ENCODE measurements at regions not wholly inside any gene's neighbourhood (a gene's known extent, or its start where the extent isn't known, plus 50 kb on each side); places are given as distances from the start of the nearest gene placed in this dataset.

DNA sequence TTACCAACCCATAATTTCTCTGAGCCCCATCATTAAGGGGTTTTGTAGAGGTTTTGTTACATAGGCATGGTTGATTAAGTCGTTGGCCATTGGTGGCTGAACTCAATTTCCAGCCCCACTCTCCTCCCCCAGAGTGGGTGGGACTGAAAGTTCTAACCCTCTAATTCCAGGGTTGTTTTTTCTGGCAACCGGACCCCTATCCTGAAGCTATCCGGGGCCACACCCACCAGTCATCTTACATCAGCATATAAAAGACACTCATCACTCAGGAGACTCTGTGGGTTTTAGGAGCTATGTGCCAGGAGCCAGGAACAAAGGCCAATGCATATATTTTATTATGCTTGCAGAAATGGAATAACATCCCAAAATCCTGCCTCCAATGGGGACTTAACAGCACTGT lies 186.0 kb downstream of the NXNL2 start:
- H4K20me1 ChIP-seq (ENCODE audit: control insufficient read depth, insufficient read depth, low read length, poor library complexity, severe bottlenecking), result no peaks in the 10 kb centered on the region
- H3K4me3 Mint-ChIP-seq, result no peak overlapping the region
- no peak overlapping the region for H3K27ac Mint-ChIP-seq
- H2AFZ ChIP-seq (ENCODE audit: insufficient read depth, low read depth, low read length, poor library complexity, severe bottlenecking), result no peak overlapping the region
- no peaks in the 10 kb centered on the region for H3K9me3 ChIP-seq (ENCODE audit: control extremely low read depth in 1 of 3, control insufficient read depth in 2 of 3, insufficient read depth in 1 of 3, low read length in 2 of 3)
- no CpG with 5 or more reads among the region's 3 CpGs for WGBS (ENCODE audit: insufficient coverage)
- intact Hi-C loops (cut with micrococcal nuclease), result no loop called here
- H3K4me2 ChIP-seq (replicated peaks; ENCODE audit: low read depth, low read length, poor library complexity, severe bottlenecking), result no peak overlapping the region
- peaks cover 4% of the 10 kb centered on the region for H3K27me3 Mint-ChIP-seq
- peaks cover 0 to 4% (median 2%) of the 10 kb centered on the region in 4 experiments for H3K27me3 ChIP-seq (replicated peaks in 1 of 4; ENCODE audit: control extremely low read depth in 1 of 4, control insufficient read depth in 3 of 4, insufficient read depth in 4 of 4, low read length in 3 of 4)
- H3K4me1 Mint-ChIP-seq, result no peaks in the 10 kb centered on the region
- POLR2A ChIA-PET, result no interaction called here
- H3K36me3 ChIP-seq (replicated peaks in 1 of 2; ENCODE audit: control extremely low read depth in 1 of 2, control insufficient read depth in 1 of 2, extremely low read depth in 1 of 2, insufficient read depth in 2 of 2, low read length in 1 of 2), result no peaks in the 10 kb centered on the region
- no peak overlapping the region for H3K27ac ChIP-seq (ENCODE audit: low read length in 2 of 2)
- no peaks in the 10 kb centered on the region for H3K79me2 ChIP-seq (ENCODE audit: control insufficient read depth, insufficient read depth, low read length)
- H3K9ac ChIP-seq (ENCODE audit: low read length), result no peak overlapping the region
- no peaks in the 10 kb centered on the region for H3K9me3 Mint-ChIP-seq (ENCODE audit: insufficient read depth)
- CTCF ChIA-PET, result no interaction called here
- no peaks in the 10 kb centered on the region for H3K4me1 ChIP-seq (ENCODE audit: control insufficient read depth in 2 of 2, insufficient read depth in 2 of 2, low read length in 2 of 2)
- H3K4me3 ChIP-seq (ENCODE audit: control extremely low read depth in 1 of 5, extremely low read depth in 1 of 5, insufficient read depth in 1 of 5, low read depth in 2 of 5, low read length in 4 of 5), result no peak overlapping the region
- ATAC-seq (ENCODE audit: low read depth) (no peak), DNase-seq (no peak)
- TF ChIP-seq EZH2 (IDR thresholded peaks at IDR 0.05; ENCODE audit: borderline replicate concordance, insufficient read depth, low read depth, low read length, poor library complexity, severe bottlenecking) (no peak), CTCF (IDR thresholded peaks at IDR 0.05) (no peak)

GRCh38 chr9:88721495-88722279 lies 186.7 kb downstream of the NXNL2 start:
- H3K4me1 Mint-ChIP-seq, result no peaks in the 10 kb centered on the region
- intact Hi-C loops (cut with micrococcal nuclease), result loop anchor here (2.0 kb wide), 1 partner anchor 279 kb away; no protein-coding TSS in a partner anchor

More at GRCh38 chr9:88721495-88722279, 186.7 kb downstream of the NXNL2 start:
- Mint-ChIP-seq H3K27me3 (peaks cover 4% of the 10 kb centered on the region), H3K4me3 (no peak overlapping the region), H3K27ac (no peak overlapping the region), H3K9me3 (ENCODE audit: insufficient read depth) (no peaks in the 10 kb centered on the region)
- ATAC-seq (ENCODE audit: low read depth) (no peak), DNase-seq (no peak)
- TF ChIP-seq CTCF (IDR thresholded peaks at IDR 0.05) (no peak), EZH2 (IDR thresholded peaks at IDR 0.05; ENCODE audit: borderline replicate concordance, insufficient read depth, low read depth, low read length, poor library complexity, severe bottlenecking) (no peak)
- ChIA-PET POLR2A (no interaction called here), CTCF (no interaction called here)
- Histone ChIP-seq H2AFZ (ENCODE audit: insufficient read depth, low read depth, low read length, poor library complexity, severe bottlenecking) (no peak overlapping the region), H3K4me2 (replicated peaks; ENCODE audit: low read depth, low read length, poor library complexity, severe bottlenecking) (no peak overlapping the region), H3K27ac (ENCODE audit: low read length in 2 of 2) (no peak overlapping the region), H3K9ac (ENCODE audit: low read length) (no peak overlapping the region), H4K20me1 (ENCODE audit: control insufficient read depth, insufficient read depth, low read length, poor library complexity, severe bottlenecking) (no peaks in the 10 kb centered on the region), H3K79me2 (ENCODE audit: control insufficient read depth, insufficient read depth, low read length) (no peaks in the 10 kb centered on the region), H3K27me3 (replicated peaks in 1 of 4; ENCODE audit: control extremely low read depth in 1 of 4, control insufficient read depth in 3 of 4, insufficient read depth in 4 of 4, low read length in 3 of 4) (peaks cover 0 to 4% (median 1%) of the 10 kb centered on the region in 4 experiments), H3K4me1 (ENCODE audit: control insufficient read depth in 2 of 2, insufficient read depth in 2 of 2, low read length in 2 of 2) (no peaks in the 10 kb centered on the region), H3K36me3 (replicated peaks in 1 of 2; ENCODE audit: control extremely low read depth in 1 of 2, control insufficient read depth in 1 of 2, extremely low read depth in 1 of 2, insufficient read depth in 2 of 2, low read length in 1 of 2) (no peaks in the 10 kb centered on the region), H3K4me3 (ENCODE audit: control extremely low read depth in 1 of 5, extremely low read depth in 1 of 5, insufficient read depth in 1 of 5, low read depth in 2 of 5, low read length in 4 of 5) (no peak overlapping the region), H3K9me3 (ENCODE audit: control extremely low read depth in 1 of 3, control insufficient read depth in 2 of 3, insufficient read depth in 1 of 3, low read length in 2 of 3) (no peaks in the 10 kb centered on the region)
- WGBS (ENCODE audit: insufficient coverage), result 100% methylated on average over 1 of the region's 1 CpG

All from B cell (primary cell).